DOHH2 (cell line): ENCODE measurements at regions not wholly inside any gene's neighbourhood (a gene's known extent, or its start where the extent isn't known, plus 50 kb on each side); places are given as distances from the start of the nearest gene placed in this dataset.

ENCODE experiments used
- H3F3A ChIP-seq: fragments of 200-600 bp; sonication (generic), shearing (Covaris generic); 2 replicates; pipeline ENCODE4 v1.6.0; 2016; ENCODE audit warnings: antibody characterized with exemption, mild to moderate bottlenecking; ENCODE audit not compliant: control insufficient read depth, insufficient read depth
- H3K27ac ChIP-seq: fragments of 200-600 bp; sonication (generic); 2 replicates; pipeline ENCODE4 v1.5.1; 2014; ENCODE audit warnings: low read depth, mild to moderate bottlenecking, low read length, moderate library complexity
- H3K27me3 ChIP-seq: fragments of 200-600 bp; sonication (generic); 2 replicates; pipeline ENCODE4 v1.6.1; 2014; ENCODE audit warnings: mild to moderate bottlenecking, low read length, mixed read lengths; ENCODE audit not compliant: control insufficient read depth
- H3K36me3 ChIP-seq: fragments of 200-600 bp; sonication (generic); 2 replicates; pipeline ENCODE4 v1.6.1; 2014; ENCODE audit warnings: mild to moderate bottlenecking, low read length, moderate library complexity, mixed read lengths; ENCODE audit not compliant: control insufficient read depth
- H3K4me1 ChIP-seq: fragments of 200-600 bp; sonication (generic); 2 replicates; pipeline ENCODE4 v1.6.1; 2014; ENCODE audit warnings: mild to moderate bottlenecking, low read length, mixed read lengths; ENCODE audit not compliant: control insufficient read depth
- H3K4me2 ChIP-seq: fragments of 200-600 bp; sonication (generic); 2 replicates; pipeline ENCODE4 v1.6.0; 2014; ENCODE audit warnings: mild to moderate bottlenecking, low read length, moderate library complexity
- H3K4me3 ChIP-seq: fragments of 200-600 bp; sonication (generic); 2 replicates; pipeline ENCODE4 v1.5.1; 2014; ENCODE audit warnings: mild to moderate bottlenecking, low read length, mixed read lengths
- H3K79me2 ChIP-seq: fragments of 200-600 bp; sonication (generic); 2 replicates; pipeline ENCODE4 v1.6.1; 2014; ENCODE audit warnings: mild to moderate bottlenecking, low read length, mixed read lengths; ENCODE audit not compliant: control insufficient read depth
- H3K9me2 ChIP-seq: fragments of 200-600 bp; sonication (generic); replicated peaks from 2 replicates; pipeline ENCODE4 v1.6.1; 2014; ENCODE audit warnings: mild to moderate bottlenecking, low read length, mixed read lengths; ENCODE audit not compliant: control insufficient read depth
- H3K9me3 ChIP-seq: fragments of 200-600 bp; sonication (generic); 2 replicates; pipeline ENCODE4 v1.6.1; 2014; ENCODE audit warnings: antibody characterized with exemption, low read length, mixed read lengths; ENCODE audit not compliant: control insufficient read depth, insufficient read depth
- H4K20me1 ChIP-seq: fragments of 200-600 bp; sonication (generic); 2 replicates; pipeline ENCODE4 v1.6.0; 2014; ENCODE audit warnings: low read depth, mild to moderate bottlenecking, antibody characterized with exemption, low read length, moderate library complexity; ENCODE audit not compliant: control insufficient read depth, insufficient read depth
- EZH2phosphoT487 ChIP-seq: fragments of 200-600 bp; sonication (generic); IDR thresholded peaks from 2 replicates; pipeline ENCODE4 v1.6.1; 2017; ENCODE audit warnings: borderline replicate concordance, mild to moderate bottlenecking, antibody characterized with exemption, low read length, moderate library complexity, mixed read lengths
- TF ChIP-seq, protein P1 (sequence below): fragments of 200-600 bp; sonication (generic); IDR thresholded peaks from one replicate; pipeline ENCODE4 v1.5.1; 2014; ENCODE audit warnings: antibody characterized with exemption, mild to moderate bottlenecking, low read depth, low read length; ENCODE audit not compliant: poor library complexity, severe bottlenecking

DNA sequence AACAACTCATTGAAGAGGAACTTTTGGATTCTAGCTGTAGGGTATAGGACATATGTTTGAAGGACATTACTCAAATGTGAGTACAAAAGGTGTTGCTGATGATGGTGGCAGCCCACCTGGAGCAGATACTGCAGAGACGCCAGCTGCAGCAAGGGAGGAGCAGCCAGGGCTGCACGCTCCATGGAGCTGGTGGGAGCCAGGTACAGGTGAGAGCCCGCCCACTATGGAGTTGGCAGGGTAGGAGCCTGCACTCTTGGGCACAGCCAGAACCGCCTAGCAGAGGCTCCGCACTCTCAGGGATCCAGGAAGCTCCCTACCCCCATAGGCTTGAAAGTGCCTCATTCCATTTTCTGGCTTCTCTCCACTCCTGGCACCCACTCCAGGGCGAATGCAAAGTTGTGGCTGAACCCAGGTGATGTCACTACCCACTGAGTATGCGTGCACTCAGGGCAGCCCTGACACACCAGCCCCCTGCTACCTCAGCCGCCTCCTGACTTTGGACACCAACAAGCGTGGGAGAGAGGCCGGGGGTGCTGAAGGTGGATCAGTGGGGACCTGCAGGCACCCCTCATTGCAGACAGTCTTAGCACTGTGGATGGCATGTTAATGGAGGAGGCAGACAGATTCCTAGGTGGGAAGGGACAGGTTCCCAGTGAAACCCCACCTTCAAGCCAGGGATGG, 761.1 kb downstream of the IPMK start:
- no peaks in the 10 kb centered on the region for H4K20me1 ChIP-seq
- H3K9me2 ChIP-seq = no peaks in the 10 kb centered on the region
- H3K4me1 ChIP-seq = no peaks in the 10 kb centered on the region
- no peak overlapping the region for H3K4me2 ChIP-seq
- H3K36me3 ChIP-seq = no peaks in the 10 kb centered on the region
- no peak overlapping the region for H3K4me3 ChIP-seq
- no peaks in the 10 kb centered on the region for H3K79me2 ChIP-seq
- no peaks in the 10 kb centered on the region for H3K9me3 ChIP-seq
- no peak overlapping the region for H3K27ac ChIP-seq
- TF ChIP-seq, protein P1, sequence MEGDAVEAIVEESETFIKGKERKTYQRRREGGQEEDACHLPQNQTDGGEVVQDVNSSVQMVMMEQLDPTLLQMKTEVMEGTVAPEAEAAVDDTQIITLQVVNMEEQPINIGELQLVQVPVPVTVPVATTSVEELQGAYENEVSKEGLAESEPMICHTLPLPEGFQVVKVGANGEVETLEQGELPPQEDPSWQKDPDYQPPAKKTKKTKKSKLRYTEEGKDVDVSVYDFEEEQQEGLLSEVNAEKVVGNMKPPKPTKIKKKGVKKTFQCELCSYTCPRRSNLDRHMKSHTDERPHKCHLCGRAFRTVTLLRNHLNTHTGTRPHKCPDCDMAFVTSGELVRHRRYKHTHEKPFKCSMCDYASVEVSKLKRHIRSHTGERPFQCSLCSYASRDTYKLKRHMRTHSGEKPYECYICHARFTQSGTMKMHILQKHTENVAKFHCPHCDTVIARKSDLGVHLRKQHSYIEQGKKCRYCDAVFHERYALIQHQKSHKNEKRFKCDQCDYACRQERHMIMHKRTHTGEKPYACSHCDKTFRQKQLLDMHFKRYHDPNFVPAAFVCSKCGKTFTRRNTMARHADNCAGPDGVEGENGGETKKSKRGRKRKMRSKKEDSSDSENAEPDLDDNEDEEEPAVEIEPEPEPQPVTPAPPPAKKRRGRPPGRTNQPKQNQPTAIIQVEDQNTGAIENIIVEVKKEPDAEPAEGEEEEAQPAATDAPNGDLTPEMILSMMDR = no peak
- no peak for TF ChIP-seq EZH2phosphoT487
- H3F3A ChIP-seq = no peaks in the 10 kb centered on the region
- H3K27me3 ChIP-seq = no peaks in the 10 kb centered on the region

DNA sequence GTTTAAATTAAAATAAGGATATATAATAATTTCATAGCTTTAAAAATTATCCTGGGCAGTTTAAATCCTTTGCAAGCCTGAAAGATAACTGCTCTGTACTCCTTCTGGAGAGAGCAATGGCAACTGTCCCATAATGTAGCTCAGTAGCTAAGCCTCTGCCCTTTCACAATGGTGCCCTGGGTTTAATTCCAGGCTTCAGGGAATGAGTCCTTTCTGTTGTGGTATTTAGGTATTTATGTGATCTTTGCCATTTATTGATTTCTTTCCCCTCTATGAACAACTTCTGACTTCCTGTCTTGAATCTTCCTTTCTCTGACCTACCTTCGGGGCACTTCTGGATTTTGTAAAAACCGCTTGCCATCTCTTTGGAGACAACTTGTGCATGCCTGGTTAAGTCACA, 773.2 kb downstream of the IPMK start:
- Histone ChIP-seq H4K20me1 (no peaks in the 10 kb centered on the region), H3K79me2 (no peaks in the 10 kb centered on the region), H3K4me1 (no peaks in the 10 kb centered on the region), H3F3A (no peaks in the 10 kb centered on the region), H3K4me3 (no peak overlapping the region), H3K4me2 (no peak overlapping the region), H3K9me3 (no peaks in the 10 kb centered on the region), H3K27me3 (no peaks in the 10 kb centered on the region), H3K9me2 (no peaks in the 10 kb centered on the region), H3K27ac (no peak overlapping the region), H3K36me3 (no peaks in the 10 kb centered on the region)
- TF ChIP-seq EZH2phosphoT487 = no peak
- TF ChIP-seq, protein P1 = no peak

DNA sequence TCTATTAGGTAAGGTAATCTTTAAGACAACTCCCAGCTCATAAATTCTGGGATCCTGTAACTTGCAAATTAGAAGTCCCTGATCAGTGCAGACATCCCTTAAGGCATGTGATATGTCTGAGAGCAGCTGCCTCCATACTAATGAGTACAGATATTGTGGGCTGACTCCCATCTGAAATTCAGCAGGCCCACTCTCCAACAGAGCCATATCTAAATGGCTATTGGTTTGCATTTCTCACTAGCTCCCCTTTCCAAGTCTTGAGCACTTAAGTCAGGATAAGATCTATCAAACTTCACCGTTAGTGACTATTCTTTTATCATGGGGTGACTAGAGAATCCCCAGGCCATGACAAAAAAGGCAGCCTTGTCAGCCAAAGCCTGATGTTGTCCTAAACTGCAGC, 785.4 kb downstream of the IPMK start:
- Histone ChIP-seq H3K4me3 (no peak overlapping the region), H3K9me3 (no peaks in the 10 kb centered on the region), H4K20me1 (no peaks in the 10 kb centered on the region), H3K27me3 (no peaks in the 10 kb centered on the region), H3F3A (no peaks in the 10 kb centered on the region), H3K27ac (no peak overlapping the region), H3K79me2 (no peaks in the 10 kb centered on the region), H3K4me2 (no peak overlapping the region), H3K4me1 (no peaks in the 10 kb centered on the region), H3K36me3 (no peaks in the 10 kb centered on the region), H3K9me2 (no peaks in the 10 kb centered on the region)
- no peak for TF ChIP-seq EZH2phosphoT487
- TF ChIP-seq, protein P1 = no peak
